ENCODE measurements at regions not wholly inside any gene's neighbourhood (a gene's known extent, or its start where the extent isn't known, plus 50 kb on each side); places are given as distances from the start of the nearest gene placed in this dataset.

DNA sequence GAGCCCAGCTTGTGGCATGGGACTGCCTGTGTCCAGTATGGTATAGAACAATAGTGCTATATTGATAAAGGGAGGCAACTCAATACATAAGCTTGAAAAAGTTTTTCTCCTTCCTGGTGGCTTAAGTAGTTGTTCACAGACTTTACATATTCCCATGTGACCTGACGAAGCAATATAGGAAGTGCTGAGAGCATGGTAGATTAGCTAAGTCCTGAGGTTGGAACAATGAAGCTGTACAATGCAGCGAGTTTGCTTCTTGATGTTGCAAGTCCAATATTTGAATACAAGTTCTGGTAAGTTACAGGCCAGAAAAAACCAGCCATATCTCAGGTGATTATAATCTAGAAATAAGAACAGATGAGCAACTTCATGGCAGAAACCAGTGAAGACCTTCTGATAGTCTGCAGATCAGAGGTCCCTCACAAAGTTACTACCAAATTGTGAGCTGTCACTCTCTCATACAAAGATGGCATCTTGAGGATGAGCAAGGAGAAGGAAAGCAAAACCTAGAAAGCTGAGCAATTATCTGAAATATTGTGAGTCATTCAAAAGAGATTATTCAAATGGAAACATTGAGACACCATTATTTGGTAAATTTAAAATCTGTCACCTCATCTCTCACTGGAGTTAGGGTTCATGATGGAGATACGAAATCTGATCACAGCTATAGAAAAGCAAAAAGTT is 72.9 kb upstream of the BTG1 start:
- intact Hi-C loops (cut with micrococcal nuclease): no loop called here
- no peaks in the 10 kb centered on the region for H3K27me3 ChIP-seq (ENCODE audit: insufficient read depth, low read length)
- Mint-ChIP-seq H3K27ac (no peak overlapping the region), H3K36me3 (no peaks in the 10 kb centered on the region), H3K4me3 (no peak overlapping the region), H3K4me1 (peaks cover 5 to 14% (median 10%) of the 10 kb centered on the region in 4 donors), H3K27me3 (no peaks in the 10 kb centered on the region), H3K9me3 (peaks cover 0 to 2% (median 0%) of the 10 kb centered on the region in 8 donors)
- no peaks in the 10 kb centered on the region for H3K36me3 ChIP-seq (ENCODE audit: insufficient read depth, low read length)
- no peaks in the 10 kb centered on the region for H3K4me1 ChIP-seq (ENCODE audit: insufficient read depth, low read length)
- H3K9me3 ChIP-seq (ENCODE audit: control insufficient read depth in 1 of 2, low read length in 2 of 2): no peaks in the 10 kb centered on the region
- H3K4me3 ChIP-seq (ENCODE audit: low read length in 2 of 2): no peak overlapping the region
- POLR2A ChIA-PET (ENCODE audit: partially characterized antibody): interaction anchor here (0.9 to 1.6 kb wide), 2 partner anchors 73 to 81 kb away, joined by 3 to 6 read pairs; partner anchors contain the start of gene BTG1
- DNase-seq: no peak
- no peak overlapping the region for H3K27ac ChIP-seq (ENCODE audit: low read depth, low read length)
- CTCF ChIA-PET (ENCODE audit: partially characterized antibody): interaction anchor here (0.6 to 1.4 kb wide), 2 partner anchors 190 to 1856 kb away, joined by 4 to 6 read pairs; no protein-coding TSS in a partner anchor

DNA sequence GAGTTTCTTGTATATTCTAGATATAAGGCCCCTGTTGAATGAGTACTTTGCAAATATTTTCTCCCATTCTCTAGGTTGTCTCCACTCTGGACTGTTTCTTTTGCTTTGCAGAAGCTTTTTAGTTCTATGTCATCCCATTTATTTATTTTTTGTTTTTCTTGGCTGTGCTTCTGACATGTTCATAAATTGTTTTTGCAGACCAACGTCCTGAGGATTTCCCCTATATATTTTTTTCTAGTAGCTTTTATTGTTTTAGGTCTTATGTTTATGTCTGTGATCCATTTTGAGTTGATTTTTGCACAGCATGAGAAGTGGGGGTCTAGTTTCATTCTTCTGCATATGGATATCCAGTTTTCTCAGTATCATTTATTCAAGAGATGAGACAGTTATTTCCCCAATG is 70.4 kb upstream of the BTG1 start:
- Mint-ChIP-seq H3K36me3 (no peaks in the 10 kb centered on the region), H3K27ac (no peak overlapping the region), H3K4me1 (peaks cover 10 to 18% (median 17%) of the 10 kb centered on the region in 4 donors), H3K27me3 (no peaks in the 10 kb centered on the region), H3K9me3 (peaks cover 0 to 8% (median 2%) of the 10 kb centered on the region in 8 donors), H3K4me3 (no peak overlapping the region)
- Histone ChIP-seq H3K4me1 (ENCODE audit: insufficient read depth, low read length) (no peaks in the 10 kb centered on the region), H3K9me3 (ENCODE audit: control insufficient read depth in 1 of 2, low read length in 2 of 2) (no peaks in the 10 kb centered on the region), H3K27me3 (ENCODE audit: insufficient read depth, low read length) (no peaks in the 10 kb centered on the region), H3K27ac (ENCODE audit: low read depth, low read length) (no peak overlapping the region), H3K4me3 (ENCODE audit: low read length in 2 of 2) (no peak overlapping the region), H3K36me3 (ENCODE audit: insufficient read depth, low read length) (no peaks in the 10 kb centered on the region)
- no peak for DNase-seq
- intact Hi-C loops (cut with micrococcal nuclease): no loop called here
- ChIA-PET POLR2A (ENCODE audit: partially characterized antibody) (no interaction called here), CTCF (ENCODE audit: partially characterized antibody) (interaction anchor here (0.7 kb wide), 1 partner anchor 187 kb away, joined by 3 read pairs; no protein-coding TSS in a partner anchor)

DNA sequence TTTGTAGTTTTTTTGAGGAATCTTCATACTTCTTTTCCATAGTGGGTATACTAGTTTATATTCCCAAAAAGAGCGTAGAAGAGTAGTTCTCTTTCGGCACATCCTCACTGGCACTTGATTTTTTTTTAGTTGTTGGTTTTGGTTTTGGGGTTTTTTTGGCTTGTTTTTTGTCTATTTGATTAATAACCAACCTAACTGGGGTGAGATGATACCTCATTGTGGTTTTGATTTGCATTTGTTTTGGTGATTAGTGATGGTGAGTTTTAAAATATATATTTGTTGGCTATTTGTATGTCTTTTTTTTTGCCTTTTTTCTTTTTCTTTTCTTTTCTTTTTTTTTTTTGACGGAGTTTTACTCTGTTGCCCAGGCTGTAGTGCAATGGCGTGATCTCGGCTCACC is 69.7 kb upstream of the BTG1 start:
- Histone ChIP-seq H3K27ac (ENCODE audit: low read depth, low read length) (no peak overlapping the region), H3K9me3 (ENCODE audit: control insufficient read depth in 1 of 2, low read length in 2 of 2) (no peaks in the 10 kb centered on the region), H3K4me3 (ENCODE audit: low read length in 2 of 2) (no peak overlapping the region), H3K4me1 (ENCODE audit: insufficient read depth, low read length) (peaks cover 3% of the 10 kb centered on the region), H3K27me3 (ENCODE audit: insufficient read depth, low read length) (no peaks in the 10 kb centered on the region), H3K36me3 (ENCODE audit: insufficient read depth, low read length) (no peaks in the 10 kb centered on the region)
- no peaks in the 10 kb centered on the region for H3K27me3 Mint-ChIP-seq
- intact Hi-C loops (cut with micrococcal nuclease): no loop called here
- no peak overlapping the region for H3K27ac Mint-ChIP-seq
- no peak for DNase-seq
- ChIA-PET CTCF (ENCODE audit: partially characterized antibody) (no interaction called here), POLR2A (ENCODE audit: partially characterized antibody) (interaction anchor here (3.3 kb wide), 1 partner anchor 70 kb away, joined by 22 read pairs; the partner anchor contains the start of gene BTG1)
- H3K4me1 Mint-ChIP-seq: peaks cover 10 to 20% (median 19%) of the 10 kb centered on the region in 4 donors
- no peak overlapping the region for H3K4me3 Mint-ChIP-seq
- peaks cover 0 to under 1% of the 10 kb centered on the region in 2 donors for H3K36me3 Mint-ChIP-seq
- peaks cover 0 to 12% (median 2%) of the 10 kb centered on the region in 8 donors for H3K9me3 Mint-ChIP-seq

DNA sequence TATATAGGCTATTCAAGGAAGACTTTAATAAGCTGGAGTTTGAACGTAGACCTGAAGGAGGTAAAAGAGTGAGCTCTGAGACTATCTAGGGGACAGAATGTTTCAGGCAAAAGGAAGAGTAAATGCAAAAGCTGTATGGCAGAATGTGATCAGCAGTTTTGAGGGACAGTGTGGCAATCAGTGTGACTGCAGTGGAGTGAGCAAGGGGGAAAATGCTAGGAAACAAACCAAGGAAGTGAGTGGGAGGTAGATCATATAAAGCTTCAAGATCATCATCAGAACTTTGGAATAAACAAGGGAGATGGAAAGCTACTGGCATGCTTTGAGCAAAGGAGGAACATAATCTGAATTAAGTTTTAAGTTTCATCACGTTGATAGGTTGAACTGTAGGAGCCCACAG is 67.5 kb upstream of the BTG1 start:
- Mint-ChIP-seq H3K4me3 (no peak overlapping the region), H3K9me3 (peaks cover 0 to 16% (median 3%) of the 10 kb centered on the region in 8 donors), H3K27ac (peak overlapping the region in 2 of 7 donors; percentile 10 to 16), H3K36me3 (peaks cover 0 to 3% of the 10 kb centered on the region in 2 donors), H3K27me3 (no peaks in the 10 kb centered on the region), H3K4me1 (peaks cover 20 to 34% (median 31%) of the 10 kb centered on the region in 4 donors)
- no peaks in the 10 kb centered on the region for H3K36me3 ChIP-seq (ENCODE audit: insufficient read depth, low read length)
- H3K4me3 ChIP-seq (ENCODE audit: low read length in 2 of 2): no peak overlapping the region
- intact Hi-C loops (cut with micrococcal nuclease): loop anchor here (5.0 kb wide), 1 partner anchor 831 kb away; no protein-coding TSS in a partner anchor
- ChIA-PET POLR2A (ENCODE audit: partially characterized antibody) (interaction anchor here (0.6 to 3.3 kb wide), 3 partner anchors 68 to 186 kb away, joined by 3 to 22 read pairs (median 6); partner anchors contain the start of gene BTG1), CTCF (ENCODE audit: partially characterized antibody) (interaction anchor here (1.5 to 3.9 kb wide), 2 partner anchors 195 to 356 kb away, joined by 5 to 14 read pairs; no protein-coding TSS in a partner anchor)
- no peaks in the 10 kb centered on the region for H3K27me3 ChIP-seq (ENCODE audit: insufficient read depth, low read length)
- H3K9me3 ChIP-seq (ENCODE audit: control insufficient read depth in 1 of 2, low read length in 2 of 2): no peaks in the 10 kb centered on the region
- H3K27ac ChIP-seq (ENCODE audit: low read depth, low read length): no peak overlapping the region
- no peak for DNase-seq
- peaks cover 24% of the 10 kb centered on the region for H3K4me1 ChIP-seq (ENCODE audit: insufficient read depth, low read length)

DNA sequence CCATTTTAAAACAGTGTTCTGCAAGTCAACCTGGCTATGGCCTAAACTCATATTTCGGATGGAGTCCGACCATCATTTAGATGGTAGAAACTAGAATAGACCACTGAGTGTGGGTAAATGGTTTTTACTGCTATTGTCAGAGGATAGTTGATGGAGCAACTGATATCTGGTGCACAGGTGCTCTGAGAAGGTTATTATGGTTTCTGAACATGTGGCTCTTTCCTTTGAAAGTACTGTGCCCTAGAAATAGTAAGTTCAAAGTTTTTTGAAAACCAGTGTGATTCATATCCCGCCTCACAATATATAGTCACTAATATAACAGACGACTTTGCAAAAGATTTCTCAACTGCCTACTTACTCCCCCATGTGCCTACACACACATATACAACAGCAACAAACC is 64.4 kb upstream of the BTG1 start:
- H3K4me3 Mint-ChIP-seq: peak overlapping the region; percentile 63 to 80 (median 69)

DNA sequence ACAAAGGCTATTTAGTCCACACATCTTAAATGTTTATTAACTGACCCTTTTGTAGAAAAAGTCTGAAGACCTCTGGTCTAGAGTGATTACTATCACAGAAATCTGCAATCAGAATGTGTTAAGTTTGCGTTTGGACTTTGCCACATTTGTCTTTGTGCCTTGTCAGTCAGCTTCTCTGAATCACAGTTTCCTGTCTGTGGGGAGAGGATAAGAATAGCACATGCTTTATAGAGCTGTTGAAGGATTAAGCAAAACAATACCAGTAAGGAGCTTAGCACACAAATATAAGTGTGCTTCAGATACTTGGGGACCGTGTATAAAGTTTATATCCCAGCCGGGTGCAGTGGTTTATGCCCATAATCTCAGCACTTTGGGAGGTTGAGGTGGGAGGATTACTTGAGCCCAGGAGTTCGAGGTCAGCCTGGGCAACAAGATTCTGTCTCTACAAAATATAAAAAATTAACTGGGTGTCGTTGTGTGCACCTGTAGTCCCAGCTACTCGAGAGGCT is 63.0 kb upstream of the BTG1 start:
- Mint-ChIP-seq H3K4me1 (peaks cover 26 to 42% (median 35%) of the 10 kb centered on the region in 4 donors), H3K9me3 (peaks cover 0 to 16% (median 3%) of the 10 kb centered on the region in 8 donors), H3K4me3 (peak overlapping the region; percentile 63 to 88 (median 81)), H3K27me3 (no peaks in the 10 kb centered on the region), H3K36me3 (peaks cover 0 to 3% of the 10 kb centered on the region in 2 donors), H3K27ac (peak overlapping the region; percentile 77 to 95 (median 86))
- DNase-seq: peak; percentile 61 to 78 (median 66)
- H3K27me3 ChIP-seq (ENCODE audit: insufficient read depth, low read length): no peaks in the 10 kb centered on the region
- intact Hi-C loops (cut with micrococcal nuclease): loop anchor here (1.0 to 10.0 kb wide), 5 partner anchors 62 to 386 kb away; no protein-coding TSS in a partner anchor
- H3K4me3 ChIP-seq (ENCODE audit: low read length in 2 of 2): peak overlapping the region in 1 of 2 donors; percentile 30
- H3K36me3 ChIP-seq (ENCODE audit: insufficient read depth, low read length): no peaks in the 10 kb centered on the region
- peak overlapping the region; percentile 19 for H3K27ac ChIP-seq (ENCODE audit: low read depth, low read length)
- H3K4me1 ChIP-seq (ENCODE audit: insufficient read depth, low read length): peaks cover 31% of the 10 kb centered on the region
- POLR2A ChIA-PET (ENCODE audit: partially characterized antibody): interaction anchor here (0.7 to 6.5 kb wide), 27 partner anchors 8 to 435 kb away, joined by 3 to 191 read pairs (median 4); partner anchors contain the start of gene BTG1
- no peaks in the 10 kb centered on the region for H3K9me3 ChIP-seq (ENCODE audit: control insufficient read depth in 1 of 2, low read length in 2 of 2)
- CTCF ChIA-PET (ENCODE audit: partially characterized antibody): interaction anchor here (0.6 to 2.3 kb wide), 11 partner anchors 18 to 292 kb away, joined by 3 to 8 read pairs (median 3); partner anchors contain the start of gene BTG1

More for the DNA sequence above, 64.4 kb upstream of the BTG1 start:
- peaks cover 0 to 16% (median 3%) of the 10 kb centered on the region in 8 donors for H3K9me3 Mint-ChIP-seq
- peaks cover 30 to 44% (median 37%) of the 10 kb centered on the region in 4 donors for H3K4me1 Mint-ChIP-seq
- no peaks in the 10 kb centered on the region for H3K27me3 Mint-ChIP-seq
- peaks cover 31% of the 10 kb centered on the region for H3K4me1 ChIP-seq (ENCODE audit: insufficient read depth, low read length)
- H3K9me3 ChIP-seq (ENCODE audit: control insufficient read depth in 1 of 2, low read length in 2 of 2): no peaks in the 10 kb centered on the region
- intact Hi-C loops (cut with micrococcal nuclease): loop anchor here (1.0 to 5.0 kb wide), 5 partner anchors 25 to 828 kb away; no protein-coding TSS in a partner anchor
- POLR2A ChIA-PET (ENCODE audit: partially characterized antibody): interaction anchor here (0.6 to 6.5 kb wide), 9 partner anchors 65 to 219 kb away, joined by 3 to 191 read pairs (median 4); partner anchors contain the start of gene BTG1
- peak in 4 of 5 donors; percentile 32 to 54 (median 48) for DNase-seq
- peak overlapping the region; percentile 19 for H3K27ac ChIP-seq (ENCODE audit: low read depth, low read length)
- CTCF ChIA-PET (ENCODE audit: partially characterized antibody): interaction anchor here (0.6 to 3.9 kb wide), 9 partner anchors 13 to 828 kb away, joined by 3 to 14 read pairs (median 3); no protein-coding TSS in a partner anchor
- H3K4me3 ChIP-seq (ENCODE audit: low read length in 2 of 2): no peak overlapping the region
- no peaks in the 10 kb centered on the region for H3K27me3 ChIP-seq (ENCODE audit: insufficient read depth, low read length)
- peaks cover 0 to 3% of the 10 kb centered on the region in 2 donors for H3K36me3 Mint-ChIP-seq
- peak overlapping the region; percentile 60 to 97 (median 94) for H3K27ac Mint-ChIP-seq
- no peaks in the 10 kb centered on the region for H3K36me3 ChIP-seq (ENCODE audit: insufficient read depth, low read length)
